Muscle layer of duodenum (tissue), 2 donors: ENCODE measurements at regions not wholly inside any gene's neighbourhood (a gene's known extent, or its start where the extent isn't known, plus 50 kb on each side); places are given as distances from the start of the nearest gene placed in this dataset.
"Not testable (repeated sequence)": the region's sequence is repeated elsewhere in the genome, so short reads cannot be mapped to it uniquely, and the experiment has no call there.

Source experiments
- H3K27ac ChIP-seq: one replicate; pipeline ENCODE4 v1.7.0; 2013; ENCODE audit warnings: mild to moderate bottlenecking, low read length
- H3K27me3 ChIP-seq: one replicate; pipeline ENCODE4 v1.7.0; 2013; ENCODE audit warnings: low read depth, mild to moderate bottlenecking, control low read depth, low read length
- H3K36me3 ChIP-seq, 2 donors: one replicate each; pipeline ENCODE4 v1.7.0; 2013; ENCODE audit warnings: low read length in 2 of 2, control low read depth in 1 of 2, mild to moderate bottlenecking in 1 of 2; ENCODE audit not compliant: insufficient read depth in 2 of 2, control insufficient read depth in 1 of 2
- H3K4me1 ChIP-seq, 2 donors: one replicate each; pipeline ENCODE4 v1.7.0; 2013; ENCODE audit warnings: low read length in 2 of 2, mild to moderate bottlenecking in 2 of 2, control low read depth in 1 of 2, moderate library complexity in 1 of 2; ENCODE audit not compliant: insufficient read depth in 2 of 2, control insufficient read depth in 1 of 2
- H3K4me3 ChIP-seq, 2 donors: one replicate each; pipeline ENCODE4 v1.7.0; 2013; ENCODE audit warnings: low read length in 2 of 2, low read depth in 1 of 2, mild to moderate bottlenecking in 1 of 2
- H3K9me3 ChIP-seq, 2 donors: one replicate each; pipeline ENCODE4 v1.7.0; 2013; ENCODE audit warnings: low read length in 2 of 2, control low read depth in 1 of 2, mild to moderate bottlenecking in 1 of 2; ENCODE audit not compliant: control insufficient read depth in 1 of 2
- donor health status: healthy.

DNA sequence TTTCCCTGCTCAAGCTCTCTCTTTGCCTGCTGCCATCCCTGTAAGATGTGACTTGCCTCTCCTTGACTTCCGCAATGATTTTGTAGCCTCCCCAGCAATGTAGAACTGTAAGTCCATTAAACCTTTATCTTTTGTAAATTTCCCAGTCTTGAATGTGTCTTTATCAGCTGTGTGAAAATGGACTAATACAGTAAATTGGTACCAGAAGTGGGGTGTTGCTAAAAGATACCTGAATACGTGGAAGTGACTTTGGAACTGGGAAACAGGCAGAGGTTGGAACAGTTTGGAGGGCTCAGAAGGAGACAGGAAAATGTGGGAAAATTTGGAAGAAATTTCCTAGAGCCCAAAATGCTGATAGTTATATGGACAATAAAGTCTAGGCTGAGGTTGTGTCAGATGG is 184.6 kb upstream of the EEF2KMT start:
- H3K4me1 ChIP-seq, H3K36me3 ChIP-seq, H3K27ac ChIP-seq, H3K4me3 ChIP-seq, H3K27me3 ChIP-seq: not testable (repeated sequence)
- H3K9me3 ChIP-seq, result peaks cover 0 to 17% of the 10 kb centered on the region in 2 donors

DNA sequence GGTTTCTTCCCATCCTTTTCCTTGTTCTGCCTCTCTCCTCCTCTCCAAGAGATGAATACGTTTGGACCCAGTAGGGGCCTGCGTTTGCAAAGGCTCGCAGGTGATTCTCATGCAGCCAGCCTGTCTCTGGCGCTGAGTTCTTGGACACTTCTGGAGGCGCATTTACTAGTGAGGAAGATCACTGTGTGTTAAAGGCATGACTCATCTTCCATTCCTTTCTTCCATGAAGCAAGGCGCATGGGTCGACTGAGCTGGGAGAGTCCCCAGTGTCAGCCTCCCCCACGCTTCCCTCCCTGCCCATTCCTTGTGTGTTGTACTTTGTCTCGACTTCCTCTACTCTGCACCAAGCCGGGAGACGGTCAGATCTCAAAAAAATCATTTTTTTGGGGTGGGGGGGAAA is 159.9 kb upstream of the EEF2KMT start:
- H3K4me3 ChIP-seq, result no peak overlapping the region
- no peaks in the 10 kb centered on the region for H3K4me1 ChIP-seq
- H3K9me3 ChIP-seq, result no peaks in the 10 kb centered on the region
- no peak overlapping the region for H3K27ac ChIP-seq
- H3K36me3 ChIP-seq, result no peaks in the 10 kb centered on the region
- no peaks in the 10 kb centered on the region for H3K27me3 ChIP-seq

GRCh38 chr16:5252791-5253190 is 155.2 kb upstream of the EEF2KMT start:
- Histone ChIP-seq H3K4me3 (no peak overlapping the region), H3K27me3 (no peaks in the 10 kb centered on the region), H3K36me3 (no peaks in the 10 kb centered on the region), H3K4me1 (no peaks in the 10 kb centered on the region), H3K9me3 (no peaks in the 10 kb centered on the region), H3K27ac (no peak overlapping the region)

DNA sequence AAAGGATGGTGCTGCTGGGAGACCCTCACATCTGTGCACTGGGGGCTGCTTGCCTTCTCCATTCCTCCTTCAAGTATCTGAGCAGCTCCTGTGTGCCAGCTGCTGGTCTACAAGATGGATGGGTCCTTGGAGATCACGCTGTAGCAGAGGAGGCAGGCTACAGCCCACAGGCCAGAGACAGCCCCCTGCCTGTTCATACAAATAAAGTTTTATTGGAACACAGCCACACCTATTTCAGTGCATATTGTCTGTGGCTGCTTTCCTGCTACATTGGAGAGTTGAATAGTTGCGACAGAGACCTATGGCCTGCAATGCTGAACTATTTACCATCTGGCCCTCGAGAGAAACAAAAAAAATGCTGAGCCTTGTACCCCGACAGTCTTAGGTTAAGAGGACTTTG is 149.8 kb upstream of the EEF2KMT start:
- H3K36me3 ChIP-seq, H3K27me3 ChIP-seq, H3K9me3 ChIP-seq, H3K4me1 ChIP-seq, H3K27ac ChIP-seq, H3K4me3 ChIP-seq: not testable (repeated sequence)

- not testable (repeated sequence) for H3K4me1 ChIP-seq, H3K27ac ChIP-seq, H3K27me3 ChIP-seq, H3K4me3 ChIP-seq, H3K36me3 ChIP-seq, H3K9me3 ChIP-seq
Measured at GRCh38 chr16:5240278-5240626, 142.7 kb upstream of the EEF2KMT start.

- H3K4me3 ChIP-seq, H3K27ac ChIP-seq, H3K27me3 ChIP-seq, H3K36me3 ChIP-seq, H3K4me1 ChIP-seq, H3K9me3 ChIP-seq: not testable (repeated sequence)
Measured at GRCh38 chr16:5239472-5240277, 142.1 kb upstream of the EEF2KMT start.

- H3K4me3 ChIP-seq, result no peak overlapping the region
- H3K36me3 ChIP-seq, result no peaks in the 10 kb centered on the region
- no peak overlapping the region for H3K27ac ChIP-seq
- no peaks in the 10 kb centered on the region for H3K4me1 ChIP-seq
- H3K9me3 ChIP-seq, result peaks cover 0 to 7% of the 10 kb centered on the region in 2 donors
- H3K27me3 ChIP-seq, result no peaks in the 10 kb centered on the region
Measured at GRCh38 chr16:5235119-5235518, 137.5 kb upstream of the EEF2KMT start.

- Histone ChIP-seq H3K9me3 (peaks cover 0 to 7% of the 10 kb centered on the region in 2 donors), H3K27ac (no peak overlapping the region), H3K36me3 (no peaks in the 10 kb centered on the region), H3K4me3 (no peak overlapping the region), H3K4me1 (no peaks in the 10 kb centered on the region), H3K27me3 (no peaks in the 10 kb centered on the region)
Measured at GRCh38 chr16:5234295-5235050, 136.9 kb upstream of the EEF2KMT start.

- H3K36me3 ChIP-seq, result no peaks in the 10 kb centered on the region
- H3K27me3 ChIP-seq, result peaks cover 3% of the 10 kb centered on the region
- H3K4me3 ChIP-seq, result no peak overlapping the region
- no peaks in the 10 kb centered on the region for H3K4me1 ChIP-seq
- H3K27ac ChIP-seq, result no peak overlapping the region
- peaks cover 0 to 7% of the 10 kb centered on the region in 2 donors for H3K9me3 ChIP-seq
Measured at GRCh38 chr16:5231246-5231759, 133.7 kb upstream of the EEF2KMT start.

DNA sequence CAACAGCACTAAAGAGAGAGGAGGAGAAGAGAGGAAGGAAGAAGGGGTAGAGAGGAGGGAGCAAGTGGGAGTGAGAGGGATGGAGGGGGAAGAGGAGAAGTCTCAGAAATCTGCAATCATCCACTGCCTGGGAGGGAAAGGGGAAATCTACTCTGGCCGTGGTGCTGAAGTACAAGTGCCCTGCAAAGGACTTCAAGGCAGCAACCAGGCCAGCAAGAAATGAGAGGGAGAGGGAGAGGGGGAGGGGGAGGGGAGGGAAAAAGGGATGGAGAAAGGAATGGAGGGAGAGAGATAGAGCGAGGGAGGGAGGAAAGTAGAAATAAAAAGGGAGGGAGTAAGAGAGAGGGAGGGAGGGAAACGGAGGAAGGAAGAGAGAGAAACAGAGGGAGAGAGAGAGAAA is 130.8 kb upstream of the EEF2KMT start:
- peaks cover 0 to 7% of the 10 kb centered on the region in 2 donors for H3K9me3 ChIP-seq
- no peaks in the 10 kb centered on the region for H3K36me3 ChIP-seq
- peaks cover 3% of the 10 kb centered on the region for H3K27me3 ChIP-seq
- no peak overlapping the region for H3K27ac ChIP-seq
- H3K4me1 ChIP-seq, result no peaks in the 10 kb centered on the region
- H3K4me3 ChIP-seq, result no peak overlapping the region

DNA sequence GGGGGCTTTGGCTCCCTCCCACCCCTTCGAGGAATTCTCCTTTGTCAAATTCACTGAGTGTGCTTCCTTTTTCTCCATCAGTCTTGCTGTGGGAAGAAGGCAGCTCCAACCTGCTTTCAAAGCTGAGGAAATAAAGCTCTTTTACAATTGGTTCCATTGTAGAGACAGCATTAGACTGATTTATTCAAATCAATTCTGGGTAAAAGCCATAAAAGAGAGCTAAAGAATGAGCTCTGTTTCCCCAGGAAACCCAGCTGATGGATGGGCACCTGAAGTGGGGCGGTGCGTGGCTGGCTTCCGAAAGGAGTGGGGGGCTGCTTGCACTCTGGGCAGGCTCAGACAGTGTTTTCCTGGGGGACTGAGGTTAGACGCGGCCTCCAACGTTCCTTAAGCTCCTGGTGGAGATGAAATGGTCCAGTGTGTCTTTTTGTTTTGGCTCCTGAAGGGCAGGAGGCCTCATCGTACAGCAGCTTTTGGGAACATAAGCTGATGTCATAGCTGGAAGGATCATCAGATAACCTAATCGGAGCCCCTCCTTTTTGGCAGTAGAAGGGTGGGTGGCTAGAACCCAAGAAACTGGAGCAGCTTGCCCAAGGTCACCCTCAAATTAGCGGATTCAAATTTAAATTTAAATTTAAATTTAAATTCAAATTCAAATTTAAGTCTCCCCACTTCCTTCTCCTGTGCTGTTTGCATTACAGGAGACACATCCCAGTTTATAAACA is 128.5 kb upstream of the EEF2KMT start:
- peaks cover 0 to under 1% of the 10 kb centered on the region in 2 donors for H3K9me3 ChIP-seq
- no peaks in the 10 kb centered on the region for H3K36me3 ChIP-seq
- peaks cover 3% of the 10 kb centered on the region for H3K27me3 ChIP-seq
- H3K27ac ChIP-seq, result no peak overlapping the region
- H3K4me3 ChIP-seq, result no peak overlapping the region
- no peaks in the 10 kb centered on the region for H3K4me1 ChIP-seq
